GM21528 (cell line): ENCODE measurements at regions not wholly inside any gene's neighbourhood (a gene's known extent, or its start where the extent isn't known, plus 50 kb on each side); places are given as distances from the start of the nearest gene placed in this dataset.

Experiments
- ATAC-seq: cut with Tn5 transposase; IDR thresholded peaks from one replicate; pipeline ENCODE4 v1.9.1; 2021; ENCODE audit warnings: mild to moderate bottlenecking, moderate library complexity; ENCODE audit not compliant: unreplicated experiment, low FRiP score

GRCh38 chr6:10256113-10256690 lies 158.7 kb downstream of the TFAP2A start:
- no peak for ATAC-seq

- no peak for ATAC-seq
Observed at GRCh38 chr6:10250655-10251220, 164.1 kb downstream of the TFAP2A start.

- no peak for ATAC-seq
Observed at GRCh38 chr6:10248378-10248843, 166.5 kb downstream of the TFAP2A start.

GRCh38 chr6:10237298-10238038 lies 177.4 kb downstream of the TFAP2A start:
- no peak for ATAC-seq

GRCh38 chr6:10235344-10235743 lies 179.5 kb downstream of the TFAP2A start:
- ATAC-seq, result no peak

- no peak for ATAC-seq
Observed at GRCh38 chr6:10230531-10230930, 184.3 kb downstream of the TFAP2A start.

GRCh38 chr6:10223841-10224240 lies 191.0 kb downstream of the TFAP2A start:
- ATAC-seq, result no peak

- ATAC-seq, result no peak
Observed at GRCh38 chr6:10221178-10221577, 193.7 kb downstream of the TFAP2A start.

GRCh38 chr6:10219510-10219909 lies 195.4 kb downstream of the TFAP2A start:
- no peak for ATAC-seq

- no peak for ATAC-seq
Observed at GRCh38 chr6:10217111-10217510, 197.8 kb downstream of the TFAP2A start.

GRCh38 chr6:10215326-10216110 lies 199.4 kb downstream of the TFAP2A start:
- no peak for ATAC-seq

- ATAC-seq, result no peak
Observed at GRCh38 chr6:10210052-10210451, 204.8 kb downstream of the TFAP2A start.

GRCh38 chr6:10205892-10206291 lies 209.0 kb downstream of the TFAP2A start:
- no peak for ATAC-seq

GRCh38 chr6:10205120-10205519 lies 209.8 kb downstream of the TFAP2A start:
- no peak for ATAC-seq

- no peak for ATAC-seq
Observed at GRCh38 chr6:10203651-10204050, 211.2 kb downstream of the TFAP2A start.

- ATAC-seq, result no peak
Observed at GRCh38 chr6:10202581-10202980, 212.3 kb downstream of the TFAP2A start.

GRCh38 chr6:10201606-10202510 lies 213.0 kb downstream of the TFAP2A start:
- no peak for ATAC-seq

- ATAC-seq, result no peak
Observed at GRCh38 chr6:10196090-10196489, 218.8 kb downstream of the TFAP2A start.

GRCh38 chr6:10194816-10195672 lies 219.8 kb downstream of the TFAP2A start:
- no peak for ATAC-seq
